Neural cell (in vitro differentiated cells): ENCODE measurements at regions not wholly inside any gene's neighbourhood (a gene's known extent, or its start where the extent isn't known, plus 50 kb on each side); places are given as distances from the start of the nearest gene placed in this dataset.

Experiments
- CTCF ChIP-seq: fragments of 450-650 bp; IDR thresholded peaks from 2 replicates; pipeline ENCODE4 v1.5.1; 2014; ENCODE audit warnings: antibody characterized with exemption, mild to moderate bottlenecking, moderate library complexity; ENCODE audit not compliant: poor library complexity, severe bottlenecking
- EZH2 ChIP-seq: fragments of 200-600, 300-800 bp; shearing (Covaris generic), sonication (generic); IDR thresholded peaks from 2 replicates; pipeline ENCODE4 v1.6.1; 2014; ENCODE audit warnings: antibody characterized with exemption, low read length, borderline replicate concordance, mild to moderate bottlenecking; ENCODE audit not compliant: insufficient read depth, poor library complexity, severe bottlenecking

GRCh38 chr15:98525661-98526001 is 122.7 kb upstream of the IGF1R start:
- TF ChIP-seq EZH2: no peak
- TF ChIP-seq CTCF: no peak
